ENCODE measurements at regions not wholly inside any gene's neighbourhood (a gene's known extent, or its start where the extent isn't known, plus 50 kb on each side); places are given as distances from the start of the nearest gene placed in this dataset.

GRCh38 chr12:92276276-92276675 lies 130.6 kb upstream of the BTG1 start:
- TF ChIP-seq NFIC (IDR thresholded peaks at IDR 0.05; ENCODE audit: borderline replicate concordance): no peak
- no peak for TF ChIP-seq CTCF (IDR thresholded peaks at IDR 0.05)
- TF ChIP-seq TAF1 (IDR thresholded peaks at IDR 0.05; ENCODE audit: borderline replicate concordance, low read depth, low read length): no peak
- no peak for TF ChIP-seq SMC3 (IDR thresholded peaks at IDR 0.05; ENCODE audit: low read depth, low read length)
- TF ChIP-seq CHD2 (IDR thresholded peaks at IDR 0.05; ENCODE audit: low read length, partially characterized antibody): no peak
- no peak for TF ChIP-seq MEF2A (IDR thresholded peaks at IDR 0.05; ENCODE audit: borderline replicate concordance, low read depth)
- no peak for TF ChIP-seq TCF12 (IDR thresholded peaks at IDR 0.05)
